ENCODE measurements at regions not wholly inside any gene's neighbourhood (a gene's known extent, or its start where the extent isn't known, plus 50 kb on each side); places are given as distances from the start of the nearest gene placed in this dataset.
A peak's percentile ranks its signal among the peaks of the same experiment; 100 is the strongest.

GRCh38 chr3:18740631-18741583 is 315.8 kb upstream of the SATB1 start:
- Histone ChIP-seq H3K4me1 (peaks cover 0 to 4% (median 0%) of the 10 kb centered on the region in 4 donors), H3K4me3 (no peak overlapping the region), H3K27me3 (no peaks in the 10 kb centered on the region), H3K9me3 (no peaks in the 10 kb centered on the region), H3K27ac (peak overlapping the region in 2 of 4 donors; percentile 41 to 45), H3K36me3 (no peaks in the 10 kb centered on the region)
- TF ChIP-seq EP300 (IDR thresholded peaks at IDR 0.05) (peak in 1 of 2 donors; percentile 64), POLR2A (IDR thresholded peaks at IDR 0.05) (no peak)
- DNase-seq (ENCODE audit: low spot score in 2 of 2), result peak in 1 of 2 donors; percentile 13
- 62 to 74% methylated on average over 12 of the region's 12 CpGs for WGBS, 2 donors

GRCh38 chr3:18739099-18739433 is 313.9 kb upstream of the SATB1 start:
- no peak for DNase-seq (ENCODE audit: low spot score in 2 of 2)
- no peaks in the 10 kb centered on the region for H3K36me3 ChIP-seq
- no peak for TF ChIP-seq CTCF (IDR thresholded peaks at IDR 0.05)
- no peaks in the 10 kb centered on the region for H3K27me3 ChIP-seq
- H3K4me1 ChIP-seq, result peaks cover 0 to 4% (median 0%) of the 10 kb centered on the region in 4 donors
- H3K4me3 ChIP-seq, result no peak overlapping the region
- WGBS, 2 donors, result 71 to 78% methylated on average over 3 of the region's 3 CpGs
- no peak overlapping the region for H3K27ac ChIP-seq
- no peaks in the 10 kb centered on the region for H3K9me3 ChIP-seq

GRCh38 chr3:18738393-18739098 is 313.4 kb upstream of the SATB1 start:
- 73 to 88% methylated on average over 1 of the region's 1 CpG for WGBS, 2 donors

GRCh38 chr3:18735005-18735404 is 309.9 kb upstream of the SATB1 start:
- H3K27me3 ChIP-seq, result no peaks in the 10 kb centered on the region
- DNase-seq (ENCODE audit: low spot score in 2 of 2), result no peak
- no peaks in the 10 kb centered on the region for H3K4me1 ChIP-seq
- H3K27ac ChIP-seq, result no peak overlapping the region
- TF ChIP-seq EP300 (IDR thresholded peaks at IDR 0.05) (no peak), POLR2A (IDR thresholded peaks at IDR 0.05) (no peak), CTCF (IDR thresholded peaks at IDR 0.05) (no peak)
- no peaks in the 10 kb centered on the region for H3K9me3 ChIP-seq
- WGBS, 2 donors, result 71 to 72% methylated on average over 2 of the region's 2 CpGs
- H3K36me3 ChIP-seq, result no peaks in the 10 kb centered on the region
- H3K4me3 ChIP-seq, result no peak overlapping the region

More at GRCh38 chr3:18738393-18739098, 313.4 kb upstream of the SATB1 start:
- Histone ChIP-seq H3K36me3 (no peaks in the 10 kb centered on the region), H3K27me3 (no peaks in the 10 kb centered on the region), H3K4me3 (no peak overlapping the region), H3K27ac (no peak overlapping the region), H3K4me1 (peaks cover 0 to 4% (median 0%) of the 10 kb centered on the region in 4 donors), H3K9me3 (no peaks in the 10 kb centered on the region)
- TF ChIP-seq POLR2A (IDR thresholded peaks at IDR 0.05), result no peak
- no peak for TF ChIP-seq EP300 (IDR thresholded peaks at IDR 0.05)
- TF ChIP-seq CTCF (IDR thresholded peaks at IDR 0.05), result no peak
- no peak for DNase-seq (ENCODE audit: low spot score in 2 of 2)

- TF ChIP-seq POLR2A (IDR thresholded peaks at IDR 0.05) (no peak), CTCF (IDR thresholded peaks at IDR 0.05) (no peak), EP300 (IDR thresholded peaks at IDR 0.05) (no peak)
- no peak for DNase-seq (ENCODE audit: low spot score in 2 of 2)
- H3K36me3 ChIP-seq, result no peaks in the 10 kb centered on the region
Observed at GRCh38 chr3:18734309-18734708, 309.2 kb upstream of the SATB1 start.

More at GRCh38 chr3:18734309-18734708, 309.2 kb upstream of the SATB1 start:
- H3K4me3 ChIP-seq, result no peak overlapping the region
- no peaks in the 10 kb centered on the region for H3K4me1 ChIP-seq
- no peak overlapping the region for H3K27ac ChIP-seq
- no peaks in the 10 kb centered on the region for H3K27me3 ChIP-seq
- 87% methylated on average over 2 of the region's 2 CpGs for WGBS, 2 donors
- H3K9me3 ChIP-seq, result no peaks in the 10 kb centered on the region
